ENCODE measurements at regions not wholly inside any gene's neighbourhood (a gene's known extent, or its start where the extent isn't known, plus 50 kb on each side); places are given as distances from the start of the nearest gene placed in this dataset.
A peak's percentile ranks its signal among the peaks of the same experiment; 100 is the strongest.

GRCh38 chr21:38691631-38692030 lies 114.1 kb upstream of the ETS2 start:
- Histone ChIP-seq H2AFZ (ENCODE audit: low read length) (no peak overlapping the region), H3K9ac (ENCODE audit: insufficient read depth, low read length) (no peak overlapping the region), H3K27ac (ENCODE audit: insufficient read depth, low read length) (no peak overlapping the region), H3K4me3 (replicated peaks in 1 of 4; ENCODE audit: control extremely low read depth in 1 of 4, insufficient read depth in 1 of 4, low read depth in 3 of 4, low read length in 4 of 4) (no peak overlapping the region), H3K4me1 (ENCODE audit: control insufficient read depth, extremely low read depth, insufficient read depth, low read length) (no peaks in the 10 kb centered on the region), H4K20me1 (ENCODE audit: control insufficient read depth, extremely low read depth, insufficient read depth, low read length) (no peaks in the 10 kb centered on the region), H3K27me3 (ENCODE audit: control insufficient read depth, insufficient read depth, low read length) (peaks cover 15% of the 10 kb centered on the region), H3K36me3 (ENCODE audit: control insufficient read depth, insufficient read depth, low read length) (no peaks in the 10 kb centered on the region), H3K79me2 (ENCODE audit: control insufficient read depth, insufficient read depth, low read length) (no peaks in the 10 kb centered on the region), H3K9me3 (ENCODE audit: control insufficient read depth, insufficient read depth, low read depth, low read length) (no peaks in the 10 kb centered on the region), H3K4me2 (ENCODE audit: extremely low read depth, insufficient read depth, low read length) (no peak overlapping the region)
- TF ChIP-seq CTCF (conservative IDR thresholded peaks at IDR 0.05 in 1 of 2, IDR thresholded peaks at IDR 0.05 in 1 of 2; ENCODE audit: low read depth in 1 of 2, low read length in 2 of 2): no peak
- TF ChIP-seq EZH2 (IDR thresholded peaks at IDR 0.05; ENCODE audit: low read length, missing control alignments): no peak
- peak in 1 of 2 donors; percentile 11 for DNase-seq (ENCODE audit: low read depth in 2 of 2)

DNA sequence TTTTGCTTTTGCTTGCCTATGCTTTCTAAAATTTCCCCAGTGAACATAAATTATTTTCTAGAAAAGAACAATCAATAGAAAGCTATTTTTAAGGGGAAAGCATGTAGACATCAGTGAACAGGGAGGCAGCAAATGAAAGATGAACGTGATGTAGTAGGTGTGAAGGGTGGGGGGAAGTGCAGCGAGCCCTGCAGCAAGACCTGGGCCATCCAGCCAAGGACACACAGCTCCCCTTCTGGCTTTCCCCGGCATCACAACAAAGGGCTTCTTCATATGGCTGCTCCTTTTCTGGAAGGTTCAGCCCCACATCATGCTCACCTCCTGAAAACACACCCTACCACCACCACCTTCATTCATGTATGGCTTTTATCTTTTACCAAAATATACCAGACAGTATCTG lies 109.2 kb upstream of the ETS2 start:
- Histone ChIP-seq H2AFZ (ENCODE audit: low read length) (no peak overlapping the region), H3K4me1 (ENCODE audit: control insufficient read depth, extremely low read depth, insufficient read depth, low read length) (no peaks in the 10 kb centered on the region), H3K4me3 (replicated peaks in 1 of 4; ENCODE audit: control extremely low read depth in 1 of 4, insufficient read depth in 1 of 4, low read depth in 3 of 4, low read length in 4 of 4) (no peak overlapping the region), H3K79me2 (ENCODE audit: control insufficient read depth, insufficient read depth, low read length) (no peaks in the 10 kb centered on the region), H3K27me3 (ENCODE audit: control insufficient read depth, insufficient read depth, low read length) (peaks cover 17% of the 10 kb centered on the region), H4K20me1 (ENCODE audit: control insufficient read depth, extremely low read depth, insufficient read depth, low read length) (no peaks in the 10 kb centered on the region), H3K36me3 (ENCODE audit: control insufficient read depth, insufficient read depth, low read length) (no peaks in the 10 kb centered on the region), H3K4me2 (ENCODE audit: extremely low read depth, insufficient read depth, low read length) (no peak overlapping the region), H3K9ac (ENCODE audit: insufficient read depth, low read length) (no peak overlapping the region), H3K27ac (ENCODE audit: insufficient read depth, low read length) (no peak overlapping the region), H3K9me3 (ENCODE audit: control insufficient read depth, insufficient read depth, low read depth, low read length) (no peaks in the 10 kb centered on the region)
- TF ChIP-seq EZH2 (IDR thresholded peaks at IDR 0.05; ENCODE audit: low read length, missing control alignments): no peak
- no peak for TF ChIP-seq CTCF (conservative IDR thresholded peaks at IDR 0.05 in 1 of 2, IDR thresholded peaks at IDR 0.05 in 1 of 2; ENCODE audit: low read depth in 1 of 2, low read length in 2 of 2)
- DNase-seq (ENCODE audit: low read depth in 2 of 2): no peak

- Histone ChIP-seq H3K27ac (ENCODE audit: insufficient read depth, low read length) (no peak overlapping the region), H3K9ac (ENCODE audit: insufficient read depth, low read length) (no peak overlapping the region), H3K4me3 (replicated peaks in 1 of 4; ENCODE audit: control extremely low read depth in 1 of 4, insufficient read depth in 1 of 4, low read depth in 3 of 4, low read length in 4 of 4) (no peak overlapping the region), H3K36me3 (ENCODE audit: control insufficient read depth, insufficient read depth, low read length) (no peaks in the 10 kb centered on the region), H3K9me3 (ENCODE audit: control insufficient read depth, insufficient read depth, low read depth, low read length) (no peaks in the 10 kb centered on the region), H3K4me2 (ENCODE audit: extremely low read depth, insufficient read depth, low read length) (no peak overlapping the region), H3K4me1 (ENCODE audit: control insufficient read depth, extremely low read depth, insufficient read depth, low read length) (no peaks in the 10 kb centered on the region), H4K20me1 (ENCODE audit: control insufficient read depth, extremely low read depth, insufficient read depth, low read length) (no peaks in the 10 kb centered on the region), H2AFZ (ENCODE audit: low read length) (no peak overlapping the region), H3K79me2 (ENCODE audit: control insufficient read depth, insufficient read depth, low read length) (no peaks in the 10 kb centered on the region), H3K27me3 (ENCODE audit: control insufficient read depth, insufficient read depth, low read length) (peaks cover 17% of the 10 kb centered on the region)
- no peak for DNase-seq (ENCODE audit: low read depth in 2 of 2)
- peak in 1 of 2 donors; percentile 31 for TF ChIP-seq CTCF (conservative IDR thresholded peaks at IDR 0.05 in 1 of 2, IDR thresholded peaks at IDR 0.05 in 1 of 2; ENCODE audit: low read depth in 1 of 2, low read length in 2 of 2)
- no peak for TF ChIP-seq EZH2 (IDR thresholded peaks at IDR 0.05; ENCODE audit: low read length, missing control alignments)
Measured at GRCh38 chr21:38699048-38699447, 106.7 kb upstream of the ETS2 start.

All from fibroblast of lung (primary cell).